ENCODE measurements at regions not wholly inside any gene's neighbourhood (a gene's known extent, or its start where the extent isn't known, plus 50 kb on each side); places are given as distances from the start of the nearest gene placed in this dataset.

DNA sequence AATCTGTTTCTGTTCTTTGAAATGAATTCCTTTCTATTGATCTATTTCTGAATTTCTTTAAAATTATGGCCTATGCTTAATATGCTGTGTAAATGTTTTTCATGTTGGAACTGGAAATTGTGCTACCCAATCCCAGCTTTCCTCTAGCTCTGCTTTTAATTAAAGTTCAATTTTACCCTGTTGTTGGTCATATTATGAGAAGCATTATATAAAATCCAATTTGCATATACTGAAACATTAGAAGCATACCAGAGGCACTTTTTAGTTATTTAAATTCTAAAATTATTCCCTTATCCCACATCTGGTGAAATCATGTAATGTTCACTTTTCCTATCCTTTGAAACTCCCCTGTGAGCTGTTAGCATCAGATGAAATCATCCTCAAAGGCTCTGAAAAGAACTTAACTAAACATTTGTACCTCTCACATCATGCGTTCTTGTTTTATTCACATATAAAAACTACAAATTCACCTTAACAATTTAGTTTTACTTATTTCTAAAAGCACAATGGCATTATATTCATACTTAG is 160.6 kb upstream of the COL21A1 start:
- no peak for DNase-seq (ENCODE audit: low read depth)

DNA sequence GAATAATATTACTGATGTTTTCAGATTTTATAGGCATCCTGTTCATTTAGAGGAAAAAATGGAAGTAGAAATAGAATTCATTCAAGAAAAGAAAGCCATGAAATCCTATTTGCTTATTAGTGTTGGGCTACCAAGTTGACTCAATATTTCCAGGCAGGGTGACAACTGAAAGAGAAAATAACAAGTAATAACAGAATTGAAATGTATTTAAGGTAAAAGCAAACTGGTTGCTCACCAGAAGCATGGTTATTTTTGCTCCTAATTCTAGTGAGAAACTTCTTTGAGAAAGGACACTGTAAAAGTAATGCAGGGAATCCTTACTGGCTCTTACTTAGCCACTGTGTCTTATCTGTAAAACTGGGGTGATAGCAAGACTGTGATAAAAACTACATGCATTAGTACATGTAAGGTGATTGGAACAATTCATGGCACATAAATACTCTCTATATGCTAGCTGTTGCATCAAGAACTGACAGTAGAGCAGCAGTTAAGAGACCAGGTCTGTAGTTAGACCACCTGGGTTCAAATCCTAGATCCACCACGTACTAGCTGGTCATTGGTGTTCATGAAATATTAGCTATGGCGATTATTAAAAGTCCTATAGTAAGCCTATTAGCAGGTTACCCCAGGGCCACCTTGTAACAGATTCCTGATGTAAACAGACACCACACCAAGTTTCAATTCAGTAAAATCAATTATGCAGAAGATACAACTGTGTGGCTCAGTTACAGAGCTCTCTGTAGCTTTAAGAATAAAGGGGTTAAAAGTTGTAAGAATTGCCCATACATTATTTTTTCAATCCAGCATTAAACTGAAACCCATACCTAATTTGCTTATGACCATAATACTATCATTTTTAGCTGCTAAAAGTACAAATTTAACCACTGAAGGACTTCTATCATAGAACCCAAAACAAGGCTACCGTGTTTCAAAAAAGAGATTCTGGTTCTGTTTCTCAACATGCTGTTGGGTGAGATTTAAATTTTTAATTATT is 159.2 kb upstream of the COL21A1 start:
- no peak for DNase-seq (ENCODE audit: low read depth)

DNA sequence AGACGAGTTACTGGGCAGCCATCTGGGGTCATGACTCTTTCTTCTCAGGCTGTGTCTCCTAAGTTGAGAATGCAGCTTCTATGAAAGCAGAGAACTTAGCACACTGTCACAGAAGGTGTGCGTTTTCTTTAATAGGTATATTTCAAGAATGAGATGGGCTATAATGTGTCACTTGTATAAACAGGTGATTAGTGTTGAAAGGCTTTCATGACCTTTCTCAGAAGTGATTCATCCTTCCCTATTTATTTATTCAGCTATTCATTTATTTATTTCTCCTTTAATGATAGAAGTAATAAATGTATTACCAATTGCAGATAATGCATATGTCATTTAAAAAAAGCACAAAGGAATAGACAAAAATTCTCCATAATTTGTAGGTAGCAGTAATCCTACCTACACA is 157.2 kb upstream of the COL21A1 start:
- DNase-seq (ENCODE audit: low read depth), result no peak

DNA sequence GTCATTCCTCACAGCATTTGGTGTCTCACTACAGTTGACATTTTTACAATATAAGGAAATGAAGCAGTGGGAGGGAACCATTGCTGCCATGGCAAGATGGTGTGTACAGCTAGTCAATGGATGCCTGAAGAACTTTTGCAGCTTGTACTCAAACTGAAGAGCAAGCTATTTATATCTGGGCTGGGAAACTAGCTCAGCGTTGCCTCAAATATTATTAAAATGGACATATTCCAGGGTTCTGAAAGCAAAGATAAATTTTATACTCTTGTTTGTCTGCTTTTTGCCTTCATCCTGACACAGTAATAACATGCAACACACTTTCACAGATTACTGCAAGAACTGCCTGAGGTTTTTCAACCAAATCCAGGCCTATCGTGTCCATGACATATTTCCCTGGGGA is 156.4 kb upstream of the COL21A1 start:
- DNase-seq (ENCODE audit: low read depth), result no peak

DNA sequence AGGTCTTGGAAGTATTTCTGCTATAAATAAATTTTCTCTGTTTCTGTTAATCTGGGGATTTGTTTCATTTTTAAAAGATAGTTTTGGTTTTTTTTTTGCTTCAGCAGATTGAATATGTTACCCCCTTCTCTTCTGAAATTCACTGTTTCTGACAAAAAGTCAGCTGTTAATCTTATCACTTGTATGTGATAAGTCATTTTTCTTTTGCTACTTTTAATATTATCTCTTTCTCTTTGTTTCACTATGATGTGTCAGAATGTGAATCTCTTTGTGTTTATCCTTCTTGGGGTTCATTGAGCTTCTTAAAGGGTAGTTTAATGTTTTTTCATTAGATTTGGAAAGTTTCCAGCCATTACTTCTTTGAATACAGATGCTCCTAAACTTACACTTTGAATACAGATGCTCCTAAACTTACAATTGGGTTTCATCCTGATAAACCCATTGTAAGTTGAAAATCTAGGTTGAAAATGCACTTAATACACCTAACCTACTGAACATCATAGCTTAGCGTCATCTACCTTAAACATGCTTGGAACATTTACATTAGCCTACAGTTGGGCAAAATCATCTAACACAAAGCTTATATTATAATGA is 154.2 kb upstream of the COL21A1 start:
- no peak for DNase-seq (ENCODE audit: low read depth)

DNA sequence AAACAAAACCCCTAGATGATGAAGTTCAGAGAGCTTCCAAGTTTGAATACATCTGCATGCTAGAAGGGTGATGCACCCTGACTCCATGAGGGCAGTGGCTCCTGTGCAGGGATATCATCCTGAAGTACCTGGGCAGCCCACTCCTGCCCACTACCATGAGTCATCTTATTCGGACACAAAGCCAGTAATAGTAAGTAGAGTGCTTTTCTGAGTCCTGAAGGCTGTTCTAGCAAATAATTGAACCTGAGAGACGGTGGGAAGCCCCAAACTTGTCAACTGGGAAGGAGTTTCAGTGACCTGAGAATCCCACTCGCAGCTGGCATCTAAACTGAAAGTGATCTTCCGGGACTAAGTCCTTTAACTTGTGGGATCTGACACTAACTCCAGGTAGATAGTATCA is 152.9 kb upstream of the COL21A1 start:
- no peak for DNase-seq (ENCODE audit: low read depth)

DNA sequence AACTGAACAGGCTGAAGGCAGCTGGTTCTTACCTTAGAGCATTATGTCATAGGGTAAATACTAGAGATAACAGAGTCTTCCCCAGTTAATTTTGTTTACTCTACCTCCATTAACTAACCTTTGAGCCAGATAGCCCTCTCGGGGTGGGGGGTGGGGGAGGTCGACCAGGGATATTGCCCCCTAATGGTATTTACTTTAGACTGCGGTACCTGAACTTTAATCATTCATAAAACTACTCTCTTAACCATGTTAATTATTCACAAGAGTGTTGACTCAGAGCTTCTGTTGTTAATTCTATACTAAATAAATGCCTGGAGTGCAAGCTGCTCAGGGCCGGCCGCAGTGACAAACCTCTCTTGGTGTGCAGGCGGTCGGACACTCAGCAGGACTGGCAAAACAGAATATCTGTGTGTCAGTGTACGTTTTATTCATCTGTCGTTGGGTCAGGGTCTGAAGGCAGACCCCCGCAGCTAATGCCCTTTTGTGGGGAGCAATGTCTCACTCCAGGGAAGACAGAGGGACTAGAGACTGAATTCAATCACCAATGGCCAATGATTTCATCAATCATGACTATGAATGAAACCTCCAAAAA is 152.4 kb upstream of the COL21A1 start:
- no peak for DNase-seq (ENCODE audit: low read depth)

DNA sequence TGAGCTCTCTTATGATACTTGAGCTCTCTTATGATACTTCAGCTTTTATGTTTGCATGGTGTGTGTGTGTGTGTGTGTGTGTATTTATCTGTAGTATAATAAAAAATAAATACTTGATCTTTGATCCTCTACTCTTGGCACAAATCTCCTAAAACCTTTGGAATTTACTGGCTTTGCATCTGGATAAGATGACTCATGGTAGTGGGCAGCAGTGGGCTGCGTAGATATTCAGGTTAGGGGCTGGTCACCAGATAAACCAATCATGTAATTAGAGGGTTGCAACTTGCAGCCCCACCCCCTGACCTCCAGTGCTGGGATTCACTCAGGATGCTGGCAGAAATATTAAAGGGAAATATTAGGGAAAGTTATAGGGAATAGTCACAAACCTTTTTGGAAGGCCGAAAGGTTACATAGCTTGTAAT is 151.9 kb upstream of the COL21A1 start:
- no peak for DNase-seq (ENCODE audit: low read depth)

DNA sequence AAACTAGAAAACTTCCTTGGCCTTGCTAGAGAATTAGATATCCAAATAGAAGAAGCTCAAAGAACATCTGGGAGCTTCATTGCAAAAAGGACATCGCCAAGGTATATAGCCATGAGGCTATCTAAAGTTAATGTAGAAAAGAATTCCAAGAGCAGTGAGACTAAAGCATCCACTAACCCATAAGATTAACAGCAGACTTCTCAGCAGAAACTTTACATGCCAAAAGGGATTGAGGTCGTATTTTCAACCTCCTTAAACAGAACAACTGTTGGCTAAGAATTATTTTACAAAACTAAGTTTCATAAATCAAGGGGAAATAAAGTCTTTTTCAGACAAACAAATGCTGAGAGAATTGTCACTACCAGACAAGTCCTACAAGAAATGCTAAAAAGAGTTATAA is 149.1 kb upstream of the COL21A1 start:
- DNase-seq (ENCODE audit: low read depth), result no peak

DNA sequence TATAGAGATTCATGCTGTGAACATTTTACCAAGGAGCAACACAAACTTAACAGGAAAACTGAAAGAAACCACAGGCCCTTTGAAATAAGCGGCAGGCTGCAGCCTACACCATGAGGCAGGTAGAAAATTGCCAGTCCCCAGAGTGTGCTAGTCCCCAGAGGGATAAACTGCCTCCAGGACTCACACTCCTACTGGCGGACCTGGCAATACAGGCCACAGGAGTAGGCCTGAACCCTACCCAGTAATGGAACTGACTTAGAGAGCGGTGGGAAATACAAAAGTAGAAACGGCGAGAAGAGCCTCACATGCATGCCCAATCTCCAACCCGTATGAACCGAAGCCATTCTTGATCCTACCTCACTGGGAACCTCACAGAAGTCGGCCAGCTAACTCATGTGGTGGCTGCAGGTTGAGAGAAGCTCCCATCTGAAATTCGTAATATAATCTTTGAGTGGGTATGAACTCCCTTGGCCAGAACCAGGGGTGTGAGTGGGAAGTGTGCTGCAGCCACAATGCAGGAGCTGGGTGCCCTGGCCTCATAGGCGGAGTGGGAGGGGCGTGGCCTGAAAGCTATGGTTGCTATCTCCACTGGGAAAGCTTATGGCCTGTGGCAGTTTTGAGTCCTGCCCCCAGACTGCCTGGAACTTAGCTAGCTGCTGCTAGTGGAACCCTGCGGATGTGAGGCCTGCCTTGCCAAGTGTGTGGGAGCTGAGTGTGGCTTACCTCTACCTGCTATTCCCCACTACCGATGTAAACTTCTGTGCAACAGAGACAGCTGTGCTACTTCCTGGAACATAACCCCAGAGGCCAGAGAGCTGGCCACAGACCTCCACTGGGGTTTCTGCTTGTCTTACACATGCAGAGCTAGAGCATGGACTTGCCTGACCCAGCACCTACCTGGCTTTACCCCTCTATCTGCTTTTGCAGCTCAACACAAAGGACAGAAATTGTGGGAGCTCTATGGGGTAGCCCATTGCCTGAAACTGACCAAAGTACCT is 146.5 kb upstream of the COL21A1 start:
- DNase-seq (ENCODE audit: low read depth), result no peak

DNA sequence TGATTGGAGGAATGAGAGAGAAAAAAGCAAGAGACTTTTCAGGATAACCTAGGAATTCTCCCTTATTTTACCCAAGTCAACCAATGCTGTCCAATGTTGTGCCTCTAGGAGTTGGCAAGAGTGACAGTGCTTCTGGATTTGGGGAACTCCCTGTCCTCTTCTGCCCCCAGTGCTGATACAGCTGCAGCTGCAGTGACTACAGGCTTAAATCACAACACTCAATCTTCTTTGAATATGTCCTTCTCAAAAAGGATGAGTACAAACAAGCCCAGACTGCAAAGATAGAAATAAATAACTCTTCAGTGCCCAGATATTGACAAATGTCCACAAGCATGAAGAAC is 141.0 kb upstream of the COL21A1 start:
- DNase-seq (ENCODE audit: low read depth), result no peak

DNA sequence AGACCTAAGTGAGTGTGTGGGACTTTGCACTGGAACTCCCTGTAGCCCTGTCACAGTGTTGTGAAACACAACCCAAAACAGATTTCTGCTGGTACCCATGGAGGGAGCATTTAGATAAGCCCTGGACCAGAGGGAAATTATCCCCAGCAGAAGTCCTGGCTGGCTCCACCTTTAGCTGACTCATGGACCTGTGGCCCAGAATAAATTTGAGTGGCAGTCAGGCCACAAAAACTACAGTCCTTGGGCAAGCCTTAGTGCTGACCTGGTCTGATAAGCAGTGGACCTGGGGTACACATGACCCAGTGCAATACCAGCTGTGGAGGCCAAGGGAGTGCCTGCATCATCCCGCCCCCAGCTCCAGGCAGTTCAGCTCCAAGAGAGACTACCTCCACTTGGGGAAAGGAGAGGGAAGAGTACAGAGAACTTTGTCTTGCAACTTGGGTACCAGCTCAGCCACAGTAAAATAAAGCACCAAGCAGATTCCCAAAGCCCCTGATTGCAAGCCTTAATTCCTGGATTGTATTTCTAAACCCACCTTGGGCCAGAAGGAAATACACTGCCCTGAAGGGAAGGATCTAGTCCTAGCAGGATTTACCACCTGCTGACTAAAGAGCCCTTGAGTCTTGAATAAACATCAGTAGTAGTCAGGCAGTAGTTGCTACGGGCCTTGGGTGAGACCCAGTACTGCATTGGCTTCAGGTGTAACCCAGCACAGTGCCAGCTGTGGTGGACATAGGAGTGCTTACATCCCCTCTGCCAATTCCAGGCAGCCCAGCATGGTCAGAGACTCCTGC is 140.4 kb upstream of the COL21A1 start:
- no peak for DNase-seq (ENCODE audit: low read depth)

DNA sequence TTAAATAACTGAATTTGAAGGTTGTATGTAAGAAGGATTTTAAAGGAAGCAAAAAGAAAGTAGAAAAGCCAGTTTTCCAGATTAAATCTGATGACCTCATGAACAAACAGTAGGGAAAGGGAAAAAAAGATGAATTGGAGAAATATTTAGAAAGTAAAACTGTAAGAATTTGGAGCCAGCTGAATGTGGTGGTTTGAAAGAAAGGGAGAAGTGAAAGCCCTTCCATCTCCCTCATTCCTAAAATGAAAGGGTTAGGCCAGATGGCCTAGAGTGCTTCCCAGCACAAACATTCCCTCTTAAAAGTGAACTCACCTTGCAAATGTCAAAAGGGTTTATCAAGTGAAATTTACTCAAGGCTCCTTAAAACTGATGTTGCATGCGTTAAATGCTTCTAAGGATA is 139.3 kb upstream of the COL21A1 start:
- no peak for DNase-seq (ENCODE audit: low read depth)

DNA sequence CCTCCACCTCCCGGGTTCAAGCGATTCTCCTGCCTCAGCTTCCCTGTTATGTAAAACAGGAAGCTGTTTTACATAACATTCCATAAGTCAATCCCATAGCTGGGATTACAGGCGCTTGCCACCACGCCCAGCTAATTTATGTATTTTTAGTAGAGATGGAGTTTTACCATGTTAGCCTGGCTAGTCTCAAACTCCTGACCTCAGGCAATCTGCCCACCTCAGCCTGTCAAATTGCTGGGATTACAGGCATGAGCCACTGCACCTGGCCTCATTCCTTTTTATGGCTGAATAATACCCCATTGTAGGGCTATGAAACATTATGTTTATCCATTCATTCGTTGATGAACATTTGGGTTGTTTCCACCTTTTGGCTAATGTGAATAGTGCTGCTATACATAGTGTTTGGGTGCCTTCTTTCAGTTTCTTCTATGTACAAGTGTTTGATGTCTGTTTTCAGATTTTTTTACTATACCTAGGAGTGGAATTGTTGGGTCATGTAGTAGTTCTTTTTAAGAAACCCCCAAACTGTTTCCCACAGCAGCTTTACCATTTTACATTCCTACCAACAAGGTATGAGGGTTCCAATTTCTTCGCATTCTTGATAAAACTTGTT is 138.7 kb upstream of the COL21A1 start:
- DNase-seq (ENCODE audit: low read depth), result no peak

DNA sequence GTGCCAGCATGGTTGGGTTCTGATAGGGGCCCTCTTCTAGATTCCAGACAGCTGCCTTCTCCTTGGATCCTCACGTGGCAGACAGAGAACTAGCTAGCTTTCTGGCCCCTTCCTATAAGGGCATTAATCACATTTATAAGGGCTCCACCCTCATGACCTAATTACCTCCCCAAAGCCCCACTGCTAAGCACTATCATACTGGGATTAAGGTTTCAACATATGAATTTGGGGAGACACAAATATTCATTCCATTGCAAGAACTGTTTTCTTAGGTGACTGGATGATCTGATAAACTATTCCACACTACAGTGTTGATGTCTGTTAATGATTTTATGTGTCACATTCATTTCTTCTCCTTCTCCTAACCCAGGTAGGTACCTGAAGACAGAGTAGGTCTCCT is 135.8 kb upstream of the COL21A1 start:
- DNase-seq (ENCODE audit: low read depth), result no peak

DNA sequence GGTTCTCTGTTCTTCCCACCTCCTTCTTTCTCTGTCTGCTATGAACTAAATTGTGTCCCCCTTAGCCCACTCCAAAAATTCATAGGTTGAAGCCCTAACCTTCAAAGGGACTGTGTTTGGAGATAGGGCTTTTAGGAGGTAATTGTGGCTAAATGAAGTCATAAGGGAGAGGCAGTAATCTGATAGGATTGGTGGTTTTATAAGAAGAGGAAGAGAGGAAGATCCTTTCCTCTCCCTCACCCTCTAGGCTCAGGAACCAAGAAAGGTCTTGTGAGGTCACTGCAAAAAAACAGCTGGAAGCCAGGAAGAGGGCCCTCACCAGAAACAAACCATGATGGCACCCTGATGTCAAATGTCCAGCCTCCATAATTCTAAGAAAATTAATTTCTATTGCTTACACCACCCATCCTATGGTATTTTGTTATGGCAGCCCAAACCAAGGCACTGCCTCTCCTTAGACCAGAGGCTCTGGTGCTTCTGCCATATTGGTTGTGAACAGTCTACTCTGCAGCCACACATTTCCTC is 135.1 kb upstream of the COL21A1 start:
- no peak for DNase-seq (ENCODE audit: low read depth)

DNA sequence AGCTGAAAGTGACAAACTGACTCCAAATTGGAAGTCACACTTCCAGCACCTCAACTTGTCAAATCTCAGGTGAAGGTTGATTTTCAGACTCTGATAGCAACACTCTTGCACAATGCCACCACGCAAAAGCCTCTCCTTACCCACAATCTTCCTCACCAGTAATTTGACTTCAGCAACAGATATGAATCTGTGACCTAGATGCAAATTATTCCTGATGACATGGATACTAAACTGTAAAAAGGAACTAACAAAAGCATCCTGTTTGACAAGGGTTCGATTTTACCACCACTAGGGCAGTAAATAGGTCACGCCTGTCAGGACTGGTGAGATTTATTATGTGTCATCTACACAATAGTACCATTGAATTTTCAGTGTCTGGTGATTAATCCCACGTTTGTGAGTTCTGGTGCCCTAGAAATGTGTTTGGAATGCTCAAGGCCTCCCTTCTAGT is 134.4 kb upstream of the COL21A1 start:
- DNase-seq (ENCODE audit: low read depth), result no peak

DNA sequence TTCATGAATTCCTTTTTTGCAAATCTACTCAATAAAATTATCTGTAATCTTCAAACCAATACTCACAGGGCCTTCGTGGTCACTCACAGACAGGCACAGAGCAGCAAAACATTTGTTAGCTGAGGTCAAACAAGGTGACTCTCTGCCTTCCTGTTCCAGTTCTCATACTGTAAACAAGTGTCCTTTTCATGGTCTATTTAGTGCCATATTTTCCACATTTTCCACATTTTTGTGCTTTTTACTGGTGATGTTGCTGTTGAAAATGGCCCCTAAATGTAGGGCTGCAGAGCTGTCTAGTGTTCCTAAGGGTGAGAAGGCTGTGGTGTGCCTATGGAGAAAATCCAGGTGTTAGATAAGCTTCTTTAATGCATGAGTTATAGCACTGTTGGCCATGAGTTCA is 133.1 kb upstream of the COL21A1 start:
- DNase-seq (ENCODE audit: low read depth), result no peak

DNA sequence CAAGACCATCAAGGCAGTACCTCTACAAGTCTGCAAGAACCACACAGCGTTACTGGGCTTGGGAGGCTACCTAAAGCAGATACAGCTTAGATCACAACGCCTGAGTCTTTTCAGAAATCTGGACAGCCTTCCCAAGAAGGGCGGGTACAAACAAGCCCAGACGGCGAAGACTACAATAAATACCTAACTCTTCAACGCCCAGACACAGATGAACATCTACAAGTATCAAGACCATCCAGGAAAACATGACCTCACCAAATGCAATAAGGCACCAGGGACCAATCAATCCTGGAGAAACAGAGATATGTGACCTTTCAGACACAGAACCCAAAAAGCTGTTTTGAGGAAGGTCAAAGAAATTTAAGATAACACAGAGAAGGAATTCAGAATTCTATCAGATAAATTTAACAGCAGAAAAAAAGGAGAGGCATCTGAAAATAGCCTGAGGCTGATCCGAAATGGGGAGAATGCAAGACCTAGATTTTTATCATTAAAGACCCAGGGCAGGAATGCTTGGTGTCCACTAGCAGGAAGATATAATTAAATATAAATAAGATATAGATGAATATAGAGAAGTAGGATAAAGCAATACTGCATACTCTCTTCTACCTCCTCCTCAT is 131.7 kb upstream of the COL21A1 start:
- no peak for DNase-seq (ENCODE audit: low read depth)

DNA sequence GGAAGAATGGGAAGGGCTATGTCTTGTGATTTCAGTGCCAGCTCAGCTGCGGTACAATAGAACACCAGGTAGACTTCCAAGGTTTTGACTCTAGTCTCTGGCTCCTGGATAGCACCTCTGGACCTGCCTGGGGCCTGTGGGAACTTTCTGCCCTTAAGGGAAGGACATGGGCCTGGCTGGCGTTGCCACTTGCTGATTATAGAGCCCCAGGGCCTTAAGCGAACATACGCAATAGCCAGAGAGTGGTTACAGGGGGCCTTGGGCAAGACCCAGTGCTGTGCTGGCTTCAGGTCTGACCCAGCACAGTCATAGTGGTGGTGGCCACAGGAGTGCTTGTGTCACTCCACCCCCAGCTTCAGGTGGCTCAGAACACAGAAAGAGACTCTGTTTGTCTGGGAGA is 131.1 kb upstream of the COL21A1 start:
- DNase-seq (ENCODE audit: low read depth), result no peak

Data from stimulated activated CD8-positive, alpha-beta memory T cell treated with anti-CD3 and anti-CD28 coated beads, Interleukin-15, amount 100 ng/mL, for 1 hour (primary cell).